ENCODE measurements at regions not wholly inside any gene's neighbourhood (a gene's known extent, or its start where the extent isn't known, plus 50 kb on each side); places are given as distances from the start of the nearest gene placed in this dataset.

GRCh38 chr2:139617747-139618146 lies 837.6 kb upstream of the NXPH2 start:
- TF ChIP-seq EZH2 (IDR thresholded peaks at IDR 0.05; ENCODE audit: low read length) (no peak), CTCF (optimal IDR thresholded peaks at IDR 0.05 in 1 of 3, IDR thresholded peaks at IDR 0.05 in 1 of 3, conservative IDR thresholded peaks at IDR 0.05 in 1 of 3; ENCODE audit: extremely low read depth in 1 of 3, insufficient read depth in 2 of 3, low read length in 3 of 3) (no peak)
- Histone ChIP-seq H4K20me1 (ENCODE audit: control insufficient read depth, extremely low read depth, insufficient read depth, low read length) (no peaks in the 10 kb centered on the region), H3K9me3 (ENCODE audit: control insufficient read depth, low read depth, low read length) (no peaks in the 10 kb centered on the region), H3K9ac (ENCODE audit: control insufficient read depth, extremely low read depth, insufficient read depth, low read length) (no peak overlapping the region), H3K27ac (ENCODE audit: control insufficient read depth, insufficient read depth, low read length) (no peak overlapping the region), H3K4me1 (ENCODE audit: control insufficient read depth, extremely low read depth, insufficient read depth, low read length) (no peaks in the 10 kb centered on the region), H3K4me2 (ENCODE audit: control insufficient read depth, extremely low read depth, insufficient read depth, low read depth, low read length) (no peak overlapping the region), H3K36me3 (ENCODE audit: control insufficient read depth in 2 of 2, extremely low read depth in 1 of 2, insufficient read depth in 2 of 2, low read length in 2 of 2) (no peaks in the 10 kb centered on the region), H3K79me2 (ENCODE audit: control insufficient read depth, insufficient read depth, low read length) (no peaks in the 10 kb centered on the region), H3K9me1 (ENCODE audit: control insufficient read depth, extremely low read depth, insufficient read depth, low read length) (no peaks in the 10 kb centered on the region), H2AFZ (ENCODE audit: control insufficient read depth, low read length) (no peak overlapping the region), H3K27me3 (ENCODE audit: control insufficient read depth, extremely low read depth, insufficient read depth, low read length) (no peaks in the 10 kb centered on the region), H3K4me3 (ENCODE audit: control insufficient read depth in 2 of 3, extremely low read depth in 1 of 3, insufficient read depth in 2 of 3, low read depth in 1 of 3, low read length in 3 of 3) (no peak overlapping the region)
- FAIRE-seq (no peak), DNase-seq (ENCODE audit: low read depth, low spot score) (no peak)
- dilution Hi-C loops (cut with MboI; ENCODE audit: extremely low pct_ligation_motif_present, low sequenced_read_pairs) = no loop called here

GRCh38 chr2:139613264-139613663 lies 833.1 kb upstream of the NXPH2 start:
- no peaks in the 10 kb centered on the region for H3K36me3 ChIP-seq (ENCODE audit: control insufficient read depth in 2 of 2, extremely low read depth in 1 of 2, insufficient read depth in 2 of 2, low read length in 2 of 2)
- no peak overlapping the region for H3K4me2 ChIP-seq (ENCODE audit: control insufficient read depth, extremely low read depth, insufficient read depth, low read depth, low read length)
- H3K9me1 ChIP-seq (ENCODE audit: control insufficient read depth, extremely low read depth, insufficient read depth, low read length) = no peaks in the 10 kb centered on the region
- no peaks in the 10 kb centered on the region for H3K4me1 ChIP-seq (ENCODE audit: control insufficient read depth, extremely low read depth, insufficient read depth, low read length)
- no peak overlapping the region for H3K9ac ChIP-seq (ENCODE audit: control insufficient read depth, extremely low read depth, insufficient read depth, low read length)
- H2AFZ ChIP-seq (ENCODE audit: control insufficient read depth, low read length) = no peak overlapping the region
- H3K4me3 ChIP-seq (ENCODE audit: control insufficient read depth in 2 of 3, extremely low read depth in 1 of 3, insufficient read depth in 2 of 3, low read depth in 1 of 3, low read length in 3 of 3) = no peak overlapping the region
- no peak overlapping the region for H3K27ac ChIP-seq (ENCODE audit: control insufficient read depth, insufficient read depth, low read length)
- dilution Hi-C loops (cut with MboI; ENCODE audit: extremely low pct_ligation_motif_present, low sequenced_read_pairs) = no loop called here
- no peaks in the 10 kb centered on the region for H3K9me3 ChIP-seq (ENCODE audit: control insufficient read depth, low read depth, low read length)
- no peaks in the 10 kb centered on the region for H3K27me3 ChIP-seq (ENCODE audit: control insufficient read depth, extremely low read depth, insufficient read depth, low read length)
- no peaks in the 10 kb centered on the region for H3K79me2 ChIP-seq (ENCODE audit: control insufficient read depth, insufficient read depth, low read length)
- H4K20me1 ChIP-seq (ENCODE audit: control insufficient read depth, extremely low read depth, insufficient read depth, low read length) = no peaks in the 10 kb centered on the region
- DNase-seq (ENCODE audit: low read depth, low spot score) (no peak), FAIRE-seq (no peak)
- TF ChIP-seq CTCF (optimal IDR thresholded peaks at IDR 0.05 in 1 of 3, IDR thresholded peaks at IDR 0.05 in 1 of 3, conservative IDR thresholded peaks at IDR 0.05 in 1 of 3; ENCODE audit: extremely low read depth in 1 of 3, insufficient read depth in 2 of 3, low read length in 3 of 3) (no peak), EZH2 (IDR thresholded peaks at IDR 0.05; ENCODE audit: low read length) (no peak)
